Iris pigment epithelial cell (primary cell): ENCODE measurements at regions not wholly inside any gene's neighbourhood (a gene's known extent, or its start where the extent isn't known, plus 50 kb on each side); places are given as distances from the start of the nearest gene placed in this dataset.

Source experiments
- DNase-seq: peaks from one replicate; pipeline ENCODE4 v3.0.0-alpha.2; 2011; ENCODE audit warnings: low read depth

- no peak for DNase-seq
Measured at GRCh38 chr3:54021071-54021470, 101.3 kb upstream of the CACNA2D3 start.

DNA sequence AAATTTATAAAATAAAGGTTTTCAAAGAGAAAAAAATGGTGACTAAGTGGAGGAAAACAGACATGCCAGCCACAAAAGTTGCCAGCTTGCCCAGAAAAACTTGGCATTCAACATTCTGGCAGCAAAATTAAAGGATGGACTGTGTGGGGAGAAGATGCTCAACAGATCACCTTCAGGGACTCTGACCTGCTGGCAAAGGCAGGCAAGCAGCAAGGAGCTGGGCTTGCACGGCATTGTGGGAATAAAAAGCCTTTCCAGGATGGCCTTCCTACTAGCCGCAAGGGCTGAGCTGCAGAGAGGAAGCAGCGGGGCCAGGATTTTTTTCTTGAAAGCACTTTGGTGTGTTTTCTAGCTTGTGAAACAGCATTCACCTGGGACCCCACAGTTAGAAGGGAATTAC lies 101.9 kb upstream of the CACNA2D3 start:
- DNase-seq: no peak

GRCh38 chr3:54014067-54014466 lies 108.3 kb upstream of the CACNA2D3 start:
- DNase-seq: no peak

- no peak for DNase-seq
Measured at GRCh38 chr3:54008744-54009143, 113.6 kb upstream of the CACNA2D3 start.

DNA sequence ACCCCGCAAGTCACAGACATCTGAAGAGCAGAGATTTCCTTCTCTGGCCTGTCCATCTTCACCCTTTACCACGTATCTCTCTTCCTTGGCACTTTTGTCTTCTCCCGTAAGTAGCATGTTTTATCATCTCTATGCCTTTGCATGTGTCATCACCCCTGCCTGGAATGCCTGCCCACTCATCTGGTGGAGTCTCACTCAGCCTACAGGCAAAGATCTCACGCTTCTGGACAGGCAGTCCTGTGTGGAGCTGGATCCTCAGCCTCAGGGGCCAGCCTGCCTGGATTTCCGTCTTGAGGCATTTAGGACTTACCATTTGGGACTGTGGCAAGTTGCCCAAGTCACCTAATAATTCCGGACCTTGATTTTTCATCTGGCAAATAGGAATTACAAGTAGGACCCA lies 114.3 kb upstream of the CACNA2D3 start:
- no peak for DNase-seq

- no peak for DNase-seq
Measured at GRCh38 chr3:54004335-54004734, 112.7 kb upstream of the SELENOK start.

DNA sequence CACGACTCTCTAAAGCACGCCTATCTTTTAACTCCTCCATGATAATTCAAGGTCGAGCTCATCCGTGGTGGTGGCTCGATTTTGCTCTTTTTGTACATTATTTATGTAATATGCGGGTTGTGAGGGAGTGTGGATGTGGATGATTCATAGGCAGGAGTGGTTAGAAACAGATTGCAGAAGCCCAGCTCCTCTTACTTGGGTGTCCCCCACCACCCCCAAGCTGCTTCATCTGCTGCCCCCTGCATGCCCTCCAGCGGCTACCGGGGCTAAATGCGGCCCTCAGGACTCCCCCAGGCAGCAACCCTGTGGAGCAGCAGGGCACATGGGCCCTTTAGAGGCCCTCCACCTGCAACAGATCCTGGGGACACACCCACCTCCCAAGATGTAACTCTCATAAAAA lies 111.5 kb upstream of the SELENOK start:
- no peak for DNase-seq

GRCh38 chr3:53999725-54000124 lies 108.1 kb upstream of the SELENOK start:
- no peak for DNase-seq

- no peak for DNase-seq
Measured at GRCh38 chr3:53998980-53999379, 107.3 kb upstream of the SELENOK start.

DNA sequence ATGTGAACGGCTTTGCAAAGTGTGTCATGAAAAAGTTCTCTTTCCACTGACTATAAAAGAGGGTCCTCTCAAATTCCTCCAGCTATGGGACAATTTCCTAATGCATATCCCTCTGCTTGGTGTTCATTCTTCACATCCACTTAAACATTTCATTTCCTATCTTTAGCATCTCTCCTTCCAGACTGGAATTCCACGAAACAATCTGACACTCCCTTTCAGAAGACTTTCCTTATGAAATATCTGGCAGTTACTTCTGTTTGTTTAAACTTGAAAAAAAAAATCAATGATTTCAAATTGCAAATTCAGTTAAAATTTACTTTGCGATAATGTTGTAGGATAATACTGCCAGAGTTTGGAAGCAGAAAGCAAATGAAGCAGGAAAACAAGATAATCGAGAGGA lies 105.8 kb upstream of the SELENOK start:
- no peak for DNase-seq

DNA sequence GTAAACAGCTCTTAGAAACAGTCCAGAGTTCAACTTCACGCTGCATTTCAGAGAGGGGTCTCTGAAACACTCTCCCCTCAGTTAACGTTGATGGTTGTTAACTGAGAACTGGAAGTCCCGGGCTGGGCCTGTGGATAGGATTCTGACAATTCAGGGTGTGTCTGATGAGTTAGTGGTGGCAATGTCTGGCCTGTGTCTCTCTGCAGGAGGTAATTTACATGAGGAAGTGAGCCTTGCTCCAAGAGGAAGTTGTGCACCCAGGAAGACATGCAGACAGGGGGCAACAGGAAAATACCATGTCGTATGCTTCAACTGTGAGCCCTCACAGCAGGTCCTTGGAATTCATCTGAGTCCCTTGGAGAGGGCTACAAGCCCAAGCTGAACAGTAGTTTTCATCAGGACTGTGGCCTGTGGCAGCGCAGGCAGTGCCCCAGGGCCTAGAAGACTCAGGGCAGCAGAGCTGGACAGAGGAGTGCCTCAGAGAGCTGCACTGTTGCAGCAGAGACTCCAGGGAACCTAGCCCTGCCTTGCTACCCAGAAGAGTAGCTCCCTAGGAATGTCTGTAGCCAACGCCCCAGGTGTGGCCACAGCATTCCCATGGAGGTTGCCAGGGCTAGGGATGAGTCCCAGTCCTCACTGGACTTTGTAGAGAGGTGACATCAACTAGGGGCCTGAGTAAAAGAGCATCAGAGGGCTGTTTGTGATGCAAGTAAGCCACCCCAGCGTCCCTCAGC lies 104.6 kb upstream of the SELENOK start:
- no peak for DNase-seq

DNA sequence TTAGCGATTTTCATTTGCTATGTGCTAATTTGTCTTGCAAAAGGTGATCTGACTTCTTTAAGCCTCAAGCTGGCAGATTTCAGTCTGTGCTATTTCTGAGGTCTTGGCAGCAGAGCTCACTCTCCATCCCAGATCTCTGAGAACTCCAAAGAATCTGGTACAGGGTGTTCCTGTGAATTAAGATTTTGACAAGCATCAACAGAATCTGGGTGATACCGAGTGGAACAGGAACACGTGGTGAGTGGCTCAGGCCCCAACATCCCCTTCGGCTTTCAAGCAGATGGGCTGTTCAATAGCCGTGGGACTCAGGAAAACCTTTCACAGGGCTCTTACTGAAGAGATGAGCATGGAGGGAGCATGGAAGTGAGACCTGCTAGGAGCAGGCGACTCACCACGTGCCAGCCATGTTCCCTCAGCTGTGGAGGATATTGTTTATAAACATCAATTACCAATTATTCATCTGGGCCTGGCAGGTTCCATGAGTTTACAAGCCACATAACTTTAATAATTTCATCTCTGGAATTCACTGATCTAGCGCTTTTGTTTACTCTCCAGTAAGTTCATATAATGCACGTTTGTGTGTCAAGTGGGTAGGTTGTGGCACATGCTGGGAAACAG lies 103.4 kb upstream of the SELENOK start:
- no peak for DNase-seq

DNA sequence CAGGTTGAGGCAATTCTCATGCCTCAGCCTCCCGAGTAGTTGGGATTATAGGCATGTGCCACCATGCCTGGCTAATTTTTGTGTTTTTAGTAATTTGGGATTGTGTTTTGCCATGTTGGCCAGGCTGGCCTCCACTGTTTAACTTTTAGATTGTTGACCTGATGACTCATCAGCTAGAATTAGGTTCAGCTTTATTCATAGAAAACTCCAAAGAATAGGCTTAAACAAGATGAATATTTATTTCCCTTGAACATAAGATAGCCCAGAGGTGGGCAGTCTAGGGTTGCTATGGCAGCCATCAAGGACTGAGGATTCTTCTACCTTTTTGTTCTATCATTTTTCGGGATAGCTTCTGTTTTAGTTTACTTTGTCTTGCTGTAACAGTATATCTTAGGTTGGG lies 99.6 kb upstream of the SELENOK start:
- DNase-seq: no peak

- DNase-seq: no peak
Measured at GRCh38 chr3:53989946-53990345, 98.3 kb upstream of the SELENOK start.

DNA sequence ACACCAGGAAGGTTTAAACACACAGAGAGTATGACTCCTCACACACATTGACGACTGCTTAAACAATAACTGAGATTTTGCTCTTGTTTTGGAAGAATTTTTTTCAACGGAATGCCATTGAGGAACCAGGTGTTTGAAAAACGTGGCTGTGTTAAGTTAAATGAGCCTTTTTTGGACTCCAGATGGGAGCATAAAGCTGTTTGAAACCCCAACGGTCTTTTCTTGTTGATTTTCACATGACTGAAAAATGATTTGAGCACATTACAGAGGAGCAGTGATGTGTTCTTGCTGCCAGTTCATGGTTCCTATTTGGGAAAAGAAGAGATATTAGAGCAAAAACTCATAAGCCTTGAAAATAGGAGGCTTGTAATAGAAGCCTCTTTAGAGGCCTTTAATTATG lies 97.8 kb upstream of the SELENOK start:
- no peak for DNase-seq

- no peak for DNase-seq
Measured at GRCh38 chr3:53978386-53978785, 86.7 kb upstream of the SELENOK start.

DNA sequence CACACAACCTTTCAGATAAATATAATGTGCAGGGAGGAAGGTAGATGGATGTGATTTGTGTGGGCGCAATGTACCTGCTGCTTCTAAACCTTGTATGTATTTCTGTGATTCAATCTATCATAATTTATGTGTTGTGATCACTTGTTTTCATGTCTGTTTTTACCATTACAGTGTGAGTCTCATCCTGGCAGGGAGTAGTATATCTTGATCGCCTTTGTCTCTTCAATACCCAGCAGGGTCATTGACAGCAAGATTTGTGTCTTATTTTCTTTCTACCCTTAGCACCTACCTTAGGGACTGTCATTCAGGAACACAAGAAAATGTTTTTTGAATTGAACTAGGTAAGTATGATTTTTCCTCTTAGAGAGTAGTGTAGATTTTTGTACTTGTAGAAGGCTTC lies 83.7 kb upstream of the SELENOK start:
- no peak for DNase-seq

- DNase-seq: no peak
Measured at GRCh38 chr3:53974324-53974723, 82.7 kb upstream of the SELENOK start.

DNA sequence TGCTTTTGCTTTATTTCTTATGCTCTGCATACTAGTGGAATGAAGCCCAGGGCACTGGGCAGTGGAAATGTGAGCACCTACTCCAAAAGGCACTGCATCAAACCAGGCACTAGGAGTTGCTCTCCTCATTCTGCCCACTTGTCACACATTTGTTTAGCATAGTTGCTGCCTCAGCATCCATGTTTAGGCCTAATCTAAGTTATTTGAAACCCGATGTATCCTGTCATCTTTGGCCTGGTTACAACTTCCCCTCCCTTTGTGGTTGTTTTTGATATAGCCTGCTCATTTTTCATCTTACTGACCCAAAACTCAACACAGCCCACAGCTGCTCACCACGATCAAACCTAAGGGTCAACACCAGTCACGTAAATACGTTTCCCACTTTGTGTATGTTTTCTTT lies 82.2 kb upstream of the SELENOK start:
- no peak for DNase-seq

DNA sequence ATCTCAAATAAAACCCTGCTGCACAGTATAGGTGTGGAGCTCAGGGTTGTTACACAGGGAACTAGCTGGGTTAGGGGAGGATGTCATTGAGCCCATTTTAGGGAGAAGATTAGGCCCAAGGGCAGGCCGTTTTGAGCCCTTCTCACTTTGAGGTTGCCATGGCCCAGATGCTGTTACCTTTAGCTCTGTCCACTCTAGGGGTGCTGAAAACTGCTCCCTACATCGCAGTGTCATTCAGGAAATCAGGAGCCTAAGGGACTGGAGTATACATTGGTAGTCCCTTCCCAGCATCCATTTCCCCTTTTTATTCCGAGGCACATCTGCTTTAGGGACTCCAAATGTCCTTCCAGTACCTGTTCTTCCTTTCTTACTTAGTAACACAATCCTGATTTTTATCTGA lies 79.0 kb upstream of the SELENOK start:
- no peak for DNase-seq

GRCh38 chr3:53969086-53969485 lies 77.4 kb upstream of the SELENOK start:
- DNase-seq: no peak

DNA sequence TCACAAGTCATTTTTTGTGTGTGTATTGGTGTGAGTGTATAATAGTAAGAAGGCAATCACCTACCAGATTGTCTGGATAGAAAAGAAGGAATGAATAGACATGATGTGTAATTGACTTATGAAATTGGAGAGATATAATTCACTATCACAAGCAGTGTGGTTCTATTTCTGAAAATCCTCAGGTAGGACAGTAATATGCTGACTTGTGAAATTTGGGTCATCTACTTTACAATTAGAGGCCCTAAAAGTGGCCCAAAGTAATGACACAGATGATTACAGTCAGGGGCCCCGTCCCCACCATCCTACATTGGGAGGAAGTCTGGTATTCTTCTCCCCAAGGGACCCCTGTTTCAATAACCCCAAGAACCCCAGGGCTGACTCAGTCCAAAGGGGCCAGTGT lies 73.6 kb upstream of the SELENOK start:
- no peak for DNase-seq

DNA sequence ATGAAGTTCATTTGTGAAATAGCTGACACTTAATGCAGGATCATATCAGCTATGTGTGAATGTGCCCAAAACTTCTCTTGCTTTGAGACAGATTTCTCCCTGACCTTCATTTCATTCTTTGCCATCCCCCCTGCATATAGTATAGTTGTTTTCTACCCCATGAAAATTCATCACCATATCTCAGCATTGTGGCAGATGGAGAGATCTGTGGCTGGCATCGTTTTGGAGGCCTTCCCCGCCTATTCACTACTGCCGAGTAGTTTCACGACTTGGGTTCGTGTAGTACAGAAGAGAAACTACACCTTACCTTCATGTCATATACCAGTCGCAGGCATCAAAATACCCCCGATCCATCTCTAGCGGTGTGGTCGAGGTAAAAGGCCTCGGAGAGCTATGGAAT lies 66.2 kb upstream of the SELENOK start:
- no peak for DNase-seq

DNA sequence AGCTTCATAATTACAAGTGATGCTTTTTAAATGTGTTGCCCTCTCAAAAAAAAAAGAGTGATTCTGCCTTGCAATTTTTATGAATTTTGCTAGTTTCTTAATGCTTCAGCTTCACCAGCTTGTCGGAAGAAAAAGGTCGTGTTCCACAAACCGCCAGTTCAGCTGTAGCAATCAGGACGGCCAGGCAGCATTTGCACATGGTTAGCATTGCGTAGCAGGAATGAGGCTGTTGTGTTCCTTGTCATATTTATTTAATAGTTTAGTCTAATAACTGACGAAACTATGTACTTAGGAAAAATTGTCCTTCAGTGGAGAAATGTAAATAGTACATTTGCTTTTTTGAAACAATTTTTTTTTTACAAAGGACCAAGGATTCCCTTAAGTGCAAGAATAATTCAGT lies 64.9 kb upstream of the SELENOK start:
- DNase-seq: no peak
